ENCODE measurements at regions not wholly inside any gene's neighbourhood (a gene's known extent, or its start where the extent isn't known, plus 50 kb on each side); places are given as distances from the start of the nearest gene placed in this dataset.

GRCh38 chr3:106945435-106945834, 431.8 kb upstream of the CCDC54 start:
- TF ChIP-seq CTCF (IDR thresholded peaks at IDR 0.05; ENCODE audit: control insufficient read depth, extremely low read depth, insufficient read depth) = no peak
- H3K4me3 ChIP-seq (ENCODE audit: low read depth, low read length) = no peak overlapping the region
- no peak for DNase-seq (ENCODE audit: low read depth)

- DNase-seq (ENCODE audit: low read depth) = no peak
Observed at GRCh38 chr3:106946866-106947265, 430.4 kb upstream of the CCDC54 start.

GRCh38 chr3:106957029-106957428, 420.2 kb upstream of the CCDC54 start:
- no peak overlapping the region for H3K4me3 ChIP-seq (ENCODE audit: low read depth, low read length)
- no peak for TF ChIP-seq CTCF (IDR thresholded peaks at IDR 0.05; ENCODE audit: control insufficient read depth, extremely low read depth, insufficient read depth)
- DNase-seq (ENCODE audit: low read depth) = no peak

More at GRCh38 chr3:106946866-106947265, 430.4 kb upstream of the CCDC54 start:
- no peak overlapping the region for H3K4me3 ChIP-seq (ENCODE audit: low read depth, low read length)
- no peak for TF ChIP-seq CTCF (IDR thresholded peaks at IDR 0.05; ENCODE audit: control insufficient read depth, extremely low read depth, insufficient read depth)

- TF ChIP-seq CTCF (IDR thresholded peaks at IDR 0.05; ENCODE audit: control insufficient read depth, extremely low read depth, insufficient read depth) = no peak
- H3K4me3 ChIP-seq (ENCODE audit: low read depth, low read length) = no peak overlapping the region
Observed at GRCh38 chr3:106962993-106963392, 414.2 kb upstream of the CCDC54 start.

GRCh38 chr3:106963442-106963841, 413.8 kb upstream of the CCDC54 start:
- TF ChIP-seq CTCF (IDR thresholded peaks at IDR 0.05; ENCODE audit: control insufficient read depth, extremely low read depth, insufficient read depth) = no peak

More at GRCh38 chr3:106962993-106963392, 414.2 kb upstream of the CCDC54 start:
- DNase-seq (ENCODE audit: low read depth) = peak; percentile 35

GRCh38 chr3:106965307-106965706, 411.9 kb upstream of the CCDC54 start:
- TF ChIP-seq CTCF (IDR thresholded peaks at IDR 0.05; ENCODE audit: control insufficient read depth, extremely low read depth, insufficient read depth) = no peak
- DNase-seq (ENCODE audit: low read depth) = no peak
- no peak overlapping the region for H3K4me3 ChIP-seq (ENCODE audit: low read depth, low read length)

More at GRCh38 chr3:106963442-106963841, 413.8 kb upstream of the CCDC54 start:
- no peak overlapping the region; the same call in 1 of the 2 replicates for H3K4me3 ChIP-seq (ENCODE audit: low read depth, low read length)
- DNase-seq (ENCODE audit: low read depth) = peak; percentile 51

- TF ChIP-seq CTCF (IDR thresholded peaks at IDR 0.05; ENCODE audit: control insufficient read depth, extremely low read depth, insufficient read depth) = no peak
Observed at GRCh38 chr3:106969596-106969995, 407.6 kb upstream of the CCDC54 start.

More at GRCh38 chr3:106969596-106969995, 407.6 kb upstream of the CCDC54 start:
- DNase-seq (ENCODE audit: low read depth) = no peak
- H3K4me3 ChIP-seq (ENCODE audit: low read depth, low read length) = no peak overlapping the region

All from LNCaP clone FGC (cell line).